B cell (primary cell): ENCODE measurements at regions not wholly inside any gene's neighbourhood (a gene's known extent, or its start where the extent isn't known, plus 50 kb on each side); places are given as distances from the start of the nearest gene placed in this dataset.

Experiments
- ATAC-seq: fragments of 200-7000 bp; cut with Tn5 transposase; one replicate; pipeline ENCODE4 v1.10.0; 2021; ENCODE audit warnings: low read depth, mild to moderate bottlenecking, moderate number of reproducible peaks, moderate library complexity
- CTCF ChIA-PET: fragments of 350-600 bp; sonication (Branson Sonifier 250); formaldehyde crosslinking; loops from one replicate; lab custom pipeline; 2021; ENCODE audit warnings: antibody characterized with exemption, inconsistent platforms; lab: Charles Lee
- POLR2A ChIA-PET: fragments of 350-600 bp; sonication (Branson Sonifier 250); formaldehyde crosslinking; loops from one replicate; lab custom pipeline; 2021; ENCODE audit warnings: antibody characterized with exemption; lab: Charles Lee
- DNase-seq: peaks from one replicate; pipeline ENCODE4 v3.0.0; 2013
- H2AFZ ChIP-seq: 2 replicates; pipeline ENCODE4 v1.6.1; 2012; ENCODE audit warnings: mild to moderate bottlenecking, low read depth, low read length; ENCODE audit not compliant: insufficient read depth, poor library complexity, severe bottlenecking
- H3K27ac ChIP-seq, 2 donors: 1 replicate in 1 of 2; 2 replicates in 1 of 2; pipeline ENCODE4 v1.5.1; 2012 to 2013; ENCODE audit warnings: low read length in 2 of 2, mild to moderate bottlenecking in 2 of 2, moderate library complexity in 1 of 2
- H3K27me3 ChIP-seq, 4 experiments: fragments of 200-600 bp in 1 of 4; sonication (generic) in 1 of 4; replicated peaks in 1 of 4; 1 replicate in 2 of 4; 2 replicates in 2 of 4; pipeline versions ENCODE4 v1.6.1 to v1.7.0; 2013 to 2016; ENCODE audit warnings: low read length in 3 of 4, mild to moderate bottlenecking in 2 of 4, mixed read lengths in 1 of 4, moderate library complexity in 1 of 4; ENCODE audit not compliant: insufficient read depth in 4 of 4, control insufficient read depth in 3 of 4; ENCODE audit errors: control extremely low read depth in 1 of 4
- H3K36me3 ChIP-seq, 2 experiments: replicated peaks in 1 of 2; 1 replicate in 1 of 2; 2 replicates in 1 of 2; pipeline versions ENCODE4 v1.6.1 to v1.7.1; 2013; ENCODE audit warnings: low read length in 1 of 2; ENCODE audit not compliant: insufficient read depth in 2 of 2, control insufficient read depth in 1 of 2; ENCODE audit errors: control extremely low read depth in 1 of 2, extremely low read depth in 1 of 2
- H3K4me1 ChIP-seq, 2 donors: fragments of 200-600 bp in 1 of 2; sonication (generic) in 1 of 2; 1 replicate in 1 of 2; 2 replicates in 1 of 2; pipeline versions ENCODE4 v1.5.1 to v1.6.1; 2013 to 2017; ENCODE audit warnings: low read length in 2 of 2; ENCODE audit not compliant: control insufficient read depth in 2 of 2, insufficient read depth in 2 of 2
- H3K4me2 ChIP-seq: replicated peaks from 2 replicates; pipeline ENCODE3; 2012; ENCODE audit warnings: mild to moderate bottlenecking, low read depth, low read length; ENCODE audit not compliant: poor library complexity, severe bottlenecking
- H3K4me3 ChIP-seq, 5 experiments: fragments of 200-600 bp in 1 of 5; sonication (generic) in 1 of 5; 1 replicate in 3 of 5; 2 replicates in 2 of 5; pipeline versions ENCODE4 v1.5.1 to v1.7.0; 2011 to 2016; ENCODE audit warnings: low read length in 4 of 5, mild to moderate bottlenecking in 4 of 5, low read depth in 2 of 5, control low read depth in 1 of 5, moderate library complexity in 1 of 5; ENCODE audit not compliant: insufficient read depth in 1 of 5; ENCODE audit errors: control extremely low read depth in 1 of 5, extremely low read depth in 1 of 5
- H3K79me2 ChIP-seq: fragments of 200-600 bp; sonication (generic); one replicate; pipeline ENCODE4 v1.6.0; 2016; ENCODE audit warnings: low read length; ENCODE audit not compliant: control insufficient read depth, insufficient read depth
- H3K9ac ChIP-seq: fragments of 200-600 bp; sonication (generic); 2 replicates; pipeline ENCODE4 v1.6.1; 2017; ENCODE audit warnings: mild to moderate bottlenecking, low read length, moderate library complexity
- H3K9me3 ChIP-seq, 3 donors: one replicate each; pipeline versions ENCODE4 v1.6.1 to v1.7.1; 2013; ENCODE audit warnings: low read length in 2 of 3; ENCODE audit not compliant: control insufficient read depth in 2 of 3, insufficient read depth in 1 of 3; ENCODE audit errors: control extremely low read depth in 1 of 3
- H4K20me1 ChIP-seq: 2 replicates; pipeline ENCODE4 v1.6.0; 2012; ENCODE audit warnings: mild to moderate bottlenecking, low read length; ENCODE audit not compliant: insufficient read depth, control insufficient read depth, poor library complexity, severe bottlenecking
- H3K27ac Mint-ChIP-seq: one replicate; pipeline ENCODE4 v1.8.0; 2021; ENCODE audit warnings: mixed read lengths
- H3K27me3 Mint-ChIP-seq: one replicate; pipeline ENCODE4 v1.8.0; 2021; ENCODE audit warnings: mixed read lengths
- H3K4me1 Mint-ChIP-seq: one replicate; pipeline ENCODE4 v1.8.0; 2021; ENCODE audit warnings: mixed read lengths
- H3K4me3 Mint-ChIP-seq: one replicate; pipeline ENCODE4 v1.8.0; 2021; ENCODE audit warnings: mixed read lengths
- H3K9me3 Mint-ChIP-seq: one replicate; pipeline ENCODE4 v1.8.0; 2022; ENCODE audit warnings: mixed read lengths; ENCODE audit not compliant: insufficient read depth
- CTCF ChIP-seq: fragments of 200-600 bp; IDR thresholded peaks from one replicate; pipeline ENCODE4 v1.8.0; 2022; ENCODE audit warnings: antibody characterized with exemption, mild to moderate bottlenecking
- EZH2 ChIP-seq: IDR thresholded peaks from 2 replicates; pipeline ENCODE4 v1.6.1; 2012; ENCODE audit warnings: borderline replicate concordance, low read depth, mild to moderate bottlenecking, moderate library complexity, low read length; ENCODE audit not compliant: insufficient read depth, poor library complexity, severe bottlenecking
- WGBS: methylation state at CpG from one replicate; pipeline ENCODE4 v1.1.5; 2013; ENCODE audit warnings: missing lambda C conversion rate; ENCODE audit not compliant: insufficient coverage; 5-methylcytosine and 5-hydroxymethylcytosine counted together
- intact Hi-C: fragments of 100-400 bp; cut with micrococcal nuclease; formaldehyde crosslinking; loops from one replicate; pipeline ENCODE4 v1.10.0; 2022

- ATAC-seq (no peak), DNase-seq (no peak)
- intact Hi-C loops: no loop called here
- no peak overlapping the region for H3K4me3 Mint-ChIP-seq
- Histone ChIP-seq H3K9me3 (no peaks in the 10 kb centered on the region), H3K79me2 (no peaks in the 10 kb centered on the region), H4K20me1 (no peaks in the 10 kb centered on the region), H3K4me2 (no peak overlapping the region), H3K36me3 (no peaks in the 10 kb centered on the region), H3K4me3 (no peak overlapping the region), H3K9ac (no peak overlapping the region), H3K4me1 (no peaks in the 10 kb centered on the region), H3K27ac (no peak overlapping the region), H3K27me3 (no peaks in the 10 kb centered on the region), H2AFZ (no peak overlapping the region)
- POLR2A ChIA-PET: no interaction called here
- CTCF ChIA-PET: no interaction called here
- no peaks in the 10 kb centered on the region for H3K9me3 Mint-ChIP-seq
- no peaks in the 10 kb centered on the region for H3K4me1 Mint-ChIP-seq
- no peak overlapping the region for H3K27ac Mint-ChIP-seq
- 40% methylated on average over 2 of the region's 5 CpGs for WGBS
- no peaks in the 10 kb centered on the region for H3K27me3 Mint-ChIP-seq
- no peak for TF ChIP-seq EZH2
- no peak for TF ChIP-seq CTCF
These were observed 53.5 kb upstream of the TIAM1 start for GRCh38 chr21:31397515-31397926.

GRCh38 chr21:31397030-31397429, 53.0 kb upstream of the TIAM1 start:
- H3K27ac ChIP-seq: no peak overlapping the region
- Mint-ChIP-seq H3K9me3 (no peaks in the 10 kb centered on the region), H3K4me3 (no peak overlapping the region), H3K27ac (no peak overlapping the region), H3K27me3 (no peaks in the 10 kb centered on the region), H3K4me1 (no peaks in the 10 kb centered on the region)
- H3K36me3 ChIP-seq: no peaks in the 10 kb centered on the region
- no peaks in the 10 kb centered on the region for H3K9me3 ChIP-seq
- no peaks in the 10 kb centered on the region for H4K20me1 ChIP-seq
- no peaks in the 10 kb centered on the region for H3K27me3 ChIP-seq
- no peak for ATAC-seq
- TF ChIP-seq EZH2: no peak
- no peak for TF ChIP-seq CTCF
- H3K4me3 ChIP-seq: no peak overlapping the region
- WGBS: 75% methylated on average over 1 of the region's 5 CpGs
- CTCF ChIA-PET: no interaction called here
- H3K4me2 ChIP-seq: no peak overlapping the region
- H3K79me2 ChIP-seq: no peaks in the 10 kb centered on the region
- H2AFZ ChIP-seq: no peak overlapping the region
- intact Hi-C loops: no loop called here
- no peaks in the 10 kb centered on the region for H3K4me1 ChIP-seq
- DNase-seq: no peak
- H3K9ac ChIP-seq: no peak overlapping the region
- POLR2A ChIA-PET: no interaction called here
